ENCODE measurements at regions not wholly inside any gene's neighbourhood (a gene's known extent, or its start where the extent isn't known, plus 50 kb on each side); places are given as distances from the start of the nearest gene placed in this dataset.

DNA sequence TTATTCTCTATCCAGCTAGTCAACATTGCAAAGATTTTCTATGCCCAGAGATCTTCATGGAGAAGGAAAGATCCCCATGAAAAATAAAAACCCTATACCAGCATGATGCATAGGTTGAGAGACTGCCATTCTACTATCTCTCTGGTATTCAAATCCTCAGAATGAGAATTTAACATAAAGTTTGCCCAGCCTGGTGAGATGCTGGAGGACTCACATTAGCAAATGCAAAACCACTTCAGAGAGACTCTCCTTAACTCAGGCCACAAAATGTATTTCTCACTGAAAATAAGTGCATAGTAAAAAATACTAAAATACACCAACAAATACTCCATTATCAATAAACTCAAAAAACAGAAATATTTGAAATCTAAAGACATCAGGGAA is 430.0 kb upstream of the RUNX1 start:
- TF ChIP-seq, protein P1, sequence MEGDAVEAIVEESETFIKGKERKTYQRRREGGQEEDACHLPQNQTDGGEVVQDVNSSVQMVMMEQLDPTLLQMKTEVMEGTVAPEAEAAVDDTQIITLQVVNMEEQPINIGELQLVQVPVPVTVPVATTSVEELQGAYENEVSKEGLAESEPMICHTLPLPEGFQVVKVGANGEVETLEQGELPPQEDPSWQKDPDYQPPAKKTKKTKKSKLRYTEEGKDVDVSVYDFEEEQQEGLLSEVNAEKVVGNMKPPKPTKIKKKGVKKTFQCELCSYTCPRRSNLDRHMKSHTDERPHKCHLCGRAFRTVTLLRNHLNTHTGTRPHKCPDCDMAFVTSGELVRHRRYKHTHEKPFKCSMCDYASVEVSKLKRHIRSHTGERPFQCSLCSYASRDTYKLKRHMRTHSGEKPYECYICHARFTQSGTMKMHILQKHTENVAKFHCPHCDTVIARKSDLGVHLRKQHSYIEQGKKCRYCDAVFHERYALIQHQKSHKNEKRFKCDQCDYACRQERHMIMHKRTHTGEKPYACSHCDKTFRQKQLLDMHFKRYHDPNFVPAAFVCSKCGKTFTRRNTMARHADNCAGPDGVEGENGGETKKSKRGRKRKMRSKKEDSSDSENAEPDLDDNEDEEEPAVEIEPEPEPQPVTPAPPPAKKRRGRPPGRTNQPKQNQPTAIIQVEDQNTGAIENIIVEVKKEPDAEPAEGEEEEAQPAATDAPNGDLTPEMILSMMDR (IDR thresholded peaks at IDR 0.05) = no peak
- TF ChIP-seq POLR2A (IDR thresholded peaks at IDR 0.05) = no peak

Measured in thyroid gland (tissue), 4 donors.